ENCODE measurements at regions not wholly inside any gene's neighbourhood (a gene's known extent, or its start where the extent isn't known, plus 50 kb on each side); places are given as distances from the start of the nearest gene placed in this dataset.

DNA sequence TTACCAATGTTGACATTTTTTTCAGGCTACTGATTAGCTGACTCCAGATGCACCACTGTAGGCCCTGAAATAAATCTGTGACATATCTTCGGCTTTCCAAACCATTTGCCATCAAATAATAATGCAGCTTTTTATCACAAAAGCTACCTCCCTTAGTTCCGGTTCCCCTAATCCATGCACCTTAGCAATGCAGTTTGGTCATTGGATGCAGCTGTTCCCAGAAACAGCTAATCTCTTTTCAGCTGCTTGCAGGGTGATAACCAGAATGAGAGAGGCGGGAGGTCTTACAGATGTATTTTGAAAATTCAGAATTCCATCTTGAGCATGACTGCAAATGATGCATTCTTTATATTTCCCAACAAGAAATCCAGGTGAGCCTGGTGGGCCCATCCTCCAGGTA, 646.2 kb downstream of the SOX5 start:
- TF ChIP-seq CTCF (IDR thresholded peaks at IDR 0.05; ENCODE audit: borderline replicate concordance, insufficient read depth, low read depth, low read length): no peak
- no peak overlapping the region for H3K4me3 ChIP-seq (ENCODE audit: low read depth, low read length)

DNA sequence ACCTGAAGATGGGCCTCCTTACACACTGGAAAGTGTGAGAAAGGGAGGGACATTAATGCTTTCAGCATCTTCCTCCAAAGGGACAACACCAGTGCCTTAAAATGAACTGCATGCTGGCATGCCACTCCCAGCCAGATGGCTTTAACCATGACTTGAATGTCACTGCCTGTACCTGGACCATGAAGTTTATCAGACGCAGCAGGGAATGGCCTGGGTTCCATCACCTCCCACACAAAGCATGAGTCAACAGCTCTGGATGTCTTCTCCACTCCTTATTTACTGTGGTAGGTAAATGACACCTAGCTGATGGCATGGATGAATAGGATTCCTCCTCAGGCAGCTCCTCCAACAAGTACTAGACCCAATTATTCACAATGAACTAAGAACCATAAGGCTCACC, 645.6 kb downstream of the SOX5 start:
- H3K4me3 ChIP-seq (ENCODE audit: low read depth, low read length): no peak overlapping the region
- no peak for TF ChIP-seq CTCF (IDR thresholded peaks at IDR 0.05; ENCODE audit: borderline replicate concordance, insufficient read depth, low read depth, low read length)

- H3K4me3 ChIP-seq (ENCODE audit: low read depth, low read length): no peak overlapping the region
- TF ChIP-seq CTCF (IDR thresholded peaks at IDR 0.05; ENCODE audit: borderline replicate concordance, insufficient read depth, low read depth, low read length): no peak
These were observed 615.5 kb downstream of the SOX5 start for GRCh38 chr12:23333938-23334337.

DNA sequence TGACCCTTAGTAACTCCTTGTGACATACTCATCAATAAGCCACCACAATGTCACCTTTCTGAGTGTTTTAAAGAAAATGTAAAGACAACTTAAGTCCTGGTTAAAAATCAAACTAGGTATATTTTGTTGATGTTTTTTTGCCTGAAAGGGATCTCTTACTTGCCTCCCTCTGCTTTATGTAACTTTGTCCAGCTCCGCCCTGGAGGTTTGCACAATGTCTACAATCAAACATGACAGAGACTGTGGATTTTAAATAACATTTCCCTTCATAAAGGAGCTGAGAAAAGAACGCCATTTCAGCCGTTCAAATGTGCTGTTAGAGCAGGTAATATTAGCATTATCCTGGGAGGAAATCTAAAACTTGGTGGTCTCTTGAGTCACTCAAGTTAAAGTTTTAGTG, 613.9 kb downstream of the SOX5 start:
- H3K4me3 ChIP-seq (ENCODE audit: low read depth, low read length): no peak overlapping the region
- TF ChIP-seq CTCF (IDR thresholded peaks at IDR 0.05; ENCODE audit: borderline replicate concordance, insufficient read depth, low read depth, low read length): no peak

- TF ChIP-seq CTCF (IDR thresholded peaks at IDR 0.05; ENCODE audit: borderline replicate concordance, insufficient read depth, low read depth, low read length): no peak
- no peak overlapping the region for H3K4me3 ChIP-seq (ENCODE audit: low read depth, low read length)
These were observed 612.3 kb downstream of the SOX5 start for GRCh38 chr12:23337213-23337612.

- no peak for TF ChIP-seq CTCF (IDR thresholded peaks at IDR 0.05; ENCODE audit: borderline replicate concordance, insufficient read depth, low read depth, low read length)
- no peak overlapping the region for H3K4me3 ChIP-seq (ENCODE audit: low read depth, low read length)
These were observed 609.1 kb downstream of the SOX5 start for GRCh38 chr12:23340351-23340750.

DNA sequence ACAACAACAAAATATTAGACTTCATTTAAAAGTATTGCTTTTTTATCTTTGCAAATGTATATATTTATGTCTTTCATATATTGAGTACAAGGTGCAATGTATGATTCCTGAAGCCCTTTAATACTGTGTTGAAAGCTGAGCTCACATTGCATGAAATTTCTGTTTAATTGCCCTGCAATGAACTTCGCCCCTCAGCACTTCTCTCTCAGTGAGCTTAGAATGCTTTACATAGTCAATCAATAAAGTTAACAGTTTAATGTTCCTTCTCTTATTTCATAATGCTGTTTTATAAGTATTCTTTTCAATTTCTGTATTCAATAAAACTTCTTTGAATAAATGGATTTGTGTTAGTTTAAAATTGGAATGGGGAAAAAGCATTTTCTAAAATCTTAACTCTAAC, 607.1 kb downstream of the SOX5 start:
- H3K4me3 ChIP-seq (ENCODE audit: low read depth, low read length): no peak overlapping the region
- no peak for TF ChIP-seq CTCF (IDR thresholded peaks at IDR 0.05; ENCODE audit: borderline replicate concordance, insufficient read depth, low read depth, low read length)
